ENCODE measurements at regions not wholly inside any gene's neighbourhood (a gene's known extent, or its start where the extent isn't known, plus 50 kb on each side); places are given as distances from the start of the nearest gene placed in this dataset.

GRCh38 chr1:87402241-87403002 lies 73.7 kb downstream of the LMO4 start:
- H2AFZ ChIP-seq (ENCODE audit: low read length), result no peak overlapping the region
- no peak for DNase-seq (ENCODE audit: insufficient read length, low spot score, missing footprints)
- no peak overlapping the region for H3K4me3 ChIP-seq (ENCODE audit: insufficient read depth, low read length)
- no peaks in the 10 kb centered on the region for H3K79me2 ChIP-seq (ENCODE audit: insufficient read depth, low read length)
- TF ChIP-seq CTCF (IDR thresholded peaks at IDR 0.05; ENCODE audit: extremely low read depth, low read depth, low read length), result no peak
- peaks cover 19% of the 10 kb centered on the region for H3K4me1 ChIP-seq (ENCODE audit: insufficient read depth, low read length)
- no peaks in the 10 kb centered on the region for H3K9me3 ChIP-seq (ENCODE audit: low read depth, low read length)
- H3K36me3 ChIP-seq (ENCODE audit: insufficient read depth, low read length), result no peaks in the 10 kb centered on the region
- no peak overlapping the region for H3K27ac ChIP-seq (ENCODE audit: low read depth, low read length)
- H3K4me2 ChIP-seq (ENCODE audit: insufficient read depth, low read length), result no peak overlapping the region
- no peaks in the 10 kb centered on the region for H4K20me1 ChIP-seq (ENCODE audit: insufficient read depth, low read length)
- H3K27me3 ChIP-seq (ENCODE audit: insufficient read depth, low read length), result no peaks in the 10 kb centered on the region

GRCh38 chr1:87403061-87403820 lies 74.6 kb downstream of the LMO4 start:
- H3K4me3 ChIP-seq (ENCODE audit: insufficient read depth, low read length), result no peak overlapping the region
- no peaks in the 10 kb centered on the region for H3K9me3 ChIP-seq (ENCODE audit: low read depth, low read length)
- H3K27me3 ChIP-seq (ENCODE audit: insufficient read depth, low read length), result no peaks in the 10 kb centered on the region
- peak; percentile 62 for DNase-seq (ENCODE audit: insufficient read length, low spot score, missing footprints)
- H4K20me1 ChIP-seq (ENCODE audit: insufficient read depth, low read length), result no peaks in the 10 kb centered on the region
- H3K36me3 ChIP-seq (ENCODE audit: insufficient read depth, low read length), result no peaks in the 10 kb centered on the region
- TF ChIP-seq CTCF (IDR thresholded peaks at IDR 0.05; ENCODE audit: extremely low read depth, low read depth, low read length), result no peak
- no peak overlapping the region for H3K4me2 ChIP-seq (ENCODE audit: insufficient read depth, low read length)
- H2AFZ ChIP-seq (ENCODE audit: low read length), result no peak overlapping the region
- H3K4me1 ChIP-seq (ENCODE audit: insufficient read depth, low read length), result peaks cover 19% of the 10 kb centered on the region
- H3K79me2 ChIP-seq (ENCODE audit: insufficient read depth, low read length), result no peaks in the 10 kb centered on the region
- H3K27ac ChIP-seq (ENCODE audit: low read depth, low read length), result no peak overlapping the region

GRCh38 chr1:87404296-87404695 lies 75.6 kb downstream of the LMO4 start:
- H3K4me2 ChIP-seq (ENCODE audit: insufficient read depth, low read length), result no peak overlapping the region
- peaks cover 10% of the 10 kb centered on the region for H3K4me1 ChIP-seq (ENCODE audit: insufficient read depth, low read length)
- H3K9me3 ChIP-seq (ENCODE audit: low read depth, low read length), result no peaks in the 10 kb centered on the region
- DNase-seq (ENCODE audit: insufficient read length, low spot score, missing footprints), result no peak
- no peaks in the 10 kb centered on the region for H3K79me2 ChIP-seq (ENCODE audit: insufficient read depth, low read length)
- H3K36me3 ChIP-seq (ENCODE audit: insufficient read depth, low read length), result no peaks in the 10 kb centered on the region
- H3K27me3 ChIP-seq (ENCODE audit: insufficient read depth, low read length), result no peaks in the 10 kb centered on the region
- no peak overlapping the region for H2AFZ ChIP-seq (ENCODE audit: low read length)
- no peak overlapping the region for H3K27ac ChIP-seq (ENCODE audit: low read depth, low read length)
- no peak overlapping the region for H3K4me3 ChIP-seq (ENCODE audit: insufficient read depth, low read length)
- TF ChIP-seq CTCF (IDR thresholded peaks at IDR 0.05; ENCODE audit: extremely low read depth, low read depth, low read length), result no peak
- no peaks in the 10 kb centered on the region for H4K20me1 ChIP-seq (ENCODE audit: insufficient read depth, low read length)

- Histone ChIP-seq H2AFZ (ENCODE audit: low read length) (no peak overlapping the region), H3K4me3 (ENCODE audit: insufficient read depth, low read length) (no peak overlapping the region), H3K4me1 (ENCODE audit: insufficient read depth, low read length) (no peaks in the 10 kb centered on the region), H3K27ac (ENCODE audit: low read depth, low read length) (no peak overlapping the region), H3K9me3 (ENCODE audit: low read depth, low read length) (no peaks in the 10 kb centered on the region), H3K79me2 (ENCODE audit: insufficient read depth, low read length) (no peaks in the 10 kb centered on the region), H3K27me3 (ENCODE audit: insufficient read depth, low read length) (no peaks in the 10 kb centered on the region), H3K36me3 (ENCODE audit: insufficient read depth, low read length) (no peaks in the 10 kb centered on the region), H4K20me1 (ENCODE audit: insufficient read depth, low read length) (no peaks in the 10 kb centered on the region), H3K4me2 (ENCODE audit: insufficient read depth, low read length) (no peak overlapping the region)
- no peak for DNase-seq (ENCODE audit: insufficient read length, low spot score, missing footprints)
- no peak for TF ChIP-seq CTCF (IDR thresholded peaks at IDR 0.05; ENCODE audit: extremely low read depth, low read depth, low read length)
Measured at GRCh38 chr1:87408665-87409248, 80.1 kb downstream of the LMO4 start.

Measured in osteoblast (primary cell).